Psoas muscle (tissue), 7 donors: ENCODE measurements at regions not wholly inside any gene's neighbourhood (a gene's known extent, or its start where the extent isn't known, plus 50 kb on each side); places are given as distances from the start of the nearest gene placed in this dataset.

Source experiments
- ATAC-seq, 4 donors: fragments of 200-7000 bp; cut with Tn5 transposase; one replicate each; pipeline ENCODE4 v1.9.1; 2020; ENCODE audit warnings: moderate library complexity in 3 of 4, mild to moderate bottlenecking in 2 of 4
- DNase-seq, 2 donors: peaks; one replicate each; pipeline ENCODE4 v3.0.0-alpha.2; 2020
- H3K27ac ChIP-seq: fragments of 200-600 bp; one replicate; pipeline ENCODE4 v1.8.0; 2022
- H3K27me3 ChIP-seq, 3 donors: fragments of 200-600 bp in 1 of 3; one replicate each; pipeline versions ENCODE4 v1.6.1 to v1.8.0; 2013 to 2022; ENCODE audit warnings: low read length in 2 of 3, mild to moderate bottlenecking in 2 of 3, moderate library complexity in 1 of 3; ENCODE audit not compliant: insufficient read depth in 3 of 3
- H3K36me3 ChIP-seq, 2 donors: fragments of 200-600 bp in 1 of 2; one replicate each; pipeline versions ENCODE4 v1.6.1 to v1.8.0; 2013 to 2022; ENCODE audit warnings: low read depth in 1 of 2, mild to moderate bottlenecking in 1 of 2, moderate library complexity in 1 of 2; ENCODE audit not compliant: insufficient read depth in 1 of 2
- H3K4me1 ChIP-seq: fragments of 200-600 bp; one replicate; pipeline ENCODE4 v1.8.0; 2022
- H3K4me3 ChIP-seq: fragments of 200-600 bp; one replicate; pipeline ENCODE4 v1.8.0; 2022; ENCODE audit warnings: mild to moderate bottlenecking
- H3K9me3 ChIP-seq: fragments of 200-600 bp; one replicate; pipeline ENCODE4 v1.8.0; 2022
- WGBS, 3 donors: extraction: QIAGEN DNeasy Blood & Tissue Kit; methylation state at CpG; one replicate each; pipeline versions ENCODE4 v1.1.6 to v1.1.7; 2013; 5-methylcytosine and 5-hydroxymethylcytosine counted together
- intact Hi-C, 2 donors: fragments of 100-400 bp; cut with DNase I; formaldehyde crosslinking; loops; one replicate each; pipeline versions ENCODE4 v1.11.0 to v1.14.2; 2022
- TF ChIP-seq, protein P1 (sequence below): fragments of 200-600 bp; IDR thresholded peaks from one replicate; pipeline ENCODE4 v1.8.0; 2022; ENCODE audit warnings: antibody characterized with exemption
- donor health status: healthy with polysubstance abuse.
- donor health status: DM: no; HTN: no; CAD: no; lungs with moderate emphysema.
- donor health status: Bipolar disorder and iron deficiency.
- donor health status: healthy.
- donor health status: DM: yes; HTN: yes; CAD: no.
- donor health status: DM: no; HTN: no; CAD: no.
- donor health status: DM: yes; HTN: yes; CAD: no.

DNA sequence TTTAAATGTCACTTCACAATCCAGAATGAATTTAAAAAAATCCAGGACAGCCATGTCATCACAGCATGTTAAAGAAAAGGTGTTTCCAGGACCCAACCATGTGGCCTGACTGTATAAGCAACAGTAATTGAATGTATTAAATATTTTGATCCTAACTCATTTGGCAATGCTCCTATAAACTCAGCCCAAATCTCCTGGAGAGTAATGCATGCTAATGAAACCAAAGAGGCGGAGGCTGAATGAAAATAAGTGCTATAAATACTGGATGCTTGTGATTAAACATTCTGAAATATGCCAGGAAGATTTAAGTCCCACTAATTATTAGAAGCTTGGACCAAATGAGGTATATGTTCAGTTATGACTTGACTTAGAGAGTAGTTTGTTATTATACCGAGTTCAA, 486.8 kb downstream of the FRK start:
- DNase-seq = no peak
- no peaks in the 10 kb centered on the region for H3K4me1 ChIP-seq
- H3K9me3 ChIP-seq = no peaks in the 10 kb centered on the region
- H3K4me3 ChIP-seq = no peak overlapping the region
- intact Hi-C loops = no loop called here
- no peak for ATAC-seq
- H3K27ac ChIP-seq = no peak overlapping the region
- no peaks in the 10 kb centered on the region for H3K36me3 ChIP-seq
- WGBS, 3 donors = 75 to 83% (median 82%) methylated on average over 2 of the region's 2 CpGs
- TF ChIP-seq, protein P1, sequence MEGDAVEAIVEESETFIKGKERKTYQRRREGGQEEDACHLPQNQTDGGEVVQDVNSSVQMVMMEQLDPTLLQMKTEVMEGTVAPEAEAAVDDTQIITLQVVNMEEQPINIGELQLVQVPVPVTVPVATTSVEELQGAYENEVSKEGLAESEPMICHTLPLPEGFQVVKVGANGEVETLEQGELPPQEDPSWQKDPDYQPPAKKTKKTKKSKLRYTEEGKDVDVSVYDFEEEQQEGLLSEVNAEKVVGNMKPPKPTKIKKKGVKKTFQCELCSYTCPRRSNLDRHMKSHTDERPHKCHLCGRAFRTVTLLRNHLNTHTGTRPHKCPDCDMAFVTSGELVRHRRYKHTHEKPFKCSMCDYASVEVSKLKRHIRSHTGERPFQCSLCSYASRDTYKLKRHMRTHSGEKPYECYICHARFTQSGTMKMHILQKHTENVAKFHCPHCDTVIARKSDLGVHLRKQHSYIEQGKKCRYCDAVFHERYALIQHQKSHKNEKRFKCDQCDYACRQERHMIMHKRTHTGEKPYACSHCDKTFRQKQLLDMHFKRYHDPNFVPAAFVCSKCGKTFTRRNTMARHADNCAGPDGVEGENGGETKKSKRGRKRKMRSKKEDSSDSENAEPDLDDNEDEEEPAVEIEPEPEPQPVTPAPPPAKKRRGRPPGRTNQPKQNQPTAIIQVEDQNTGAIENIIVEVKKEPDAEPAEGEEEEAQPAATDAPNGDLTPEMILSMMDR = no peak
- no peaks in the 10 kb centered on the region for H3K27me3 ChIP-seq

DNA sequence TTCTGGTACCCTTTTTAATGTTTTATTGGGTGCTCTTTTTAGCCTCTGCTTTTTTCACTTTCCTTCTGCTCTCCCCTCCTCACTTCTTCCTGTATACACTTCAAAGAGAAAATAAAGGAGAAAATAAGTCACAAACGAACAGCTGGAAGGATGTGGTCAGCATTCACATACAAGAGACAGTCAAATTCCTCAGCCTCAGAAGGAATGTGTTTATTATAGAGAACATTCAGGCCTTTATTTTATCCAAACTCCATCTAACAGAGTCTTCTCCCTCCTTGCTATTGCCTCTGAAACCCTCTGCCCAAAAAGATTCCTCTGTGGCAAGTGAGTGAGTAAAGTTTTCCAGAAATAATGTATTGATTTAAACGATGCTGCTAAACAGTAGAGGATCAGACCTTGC, 490.4 kb downstream of the FRK start:
- intact Hi-C loops = no loop called here
- 28 to 34% (median 29%) methylated on average over 2 of the region's 2 CpGs for WGBS, 3 donors

DNA sequence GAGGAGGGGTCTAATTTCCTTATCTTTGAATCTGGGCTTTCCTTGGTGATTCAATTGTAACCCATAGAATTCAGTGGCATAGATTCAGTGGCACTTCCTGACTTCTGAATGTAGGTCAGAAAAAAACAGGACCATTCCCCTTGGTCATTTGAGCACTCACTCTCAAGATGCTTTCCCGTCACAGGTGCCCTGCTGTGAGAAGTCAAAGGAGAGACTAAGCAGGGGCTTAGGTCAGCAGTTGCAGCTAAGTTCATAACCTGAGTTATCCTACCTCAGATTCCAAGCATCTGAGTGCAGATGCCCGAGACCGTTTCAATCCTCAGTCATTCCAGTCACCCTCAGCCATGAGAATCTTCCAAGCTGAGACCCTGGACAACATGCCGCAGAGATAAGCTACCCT, 506.6 kb downstream of the FRK start:
- Histone ChIP-seq H3K27me3 (no peaks in the 10 kb centered on the region), H3K9me3 (no peaks in the 10 kb centered on the region), H3K4me3 (no peak overlapping the region), H3K4me1 (no peaks in the 10 kb centered on the region), H3K27ac (no peak overlapping the region), H3K36me3 (no peaks in the 10 kb centered on the region)
- DNase-seq (no peak), ATAC-seq (no peak)
- intact Hi-C loops = no loop called here
- TF ChIP-seq, protein P1 = no peak
- 57 to 78% (median 59%) methylated on average over 4 of the region's 4 CpGs for WGBS, 3 donors

More for the DNA sequence above, 490.4 kb downstream of the FRK start:
- TF ChIP-seq, protein P1 = no peak
- no peaks in the 10 kb centered on the region for H3K4me1 ChIP-seq
- no peak overlapping the region for H3K27ac ChIP-seq
- DNase-seq (no peak), ATAC-seq (no peak)
- H3K27me3 ChIP-seq = no peaks in the 10 kb centered on the region
- no peak overlapping the region for H3K4me3 ChIP-seq
- peaks cover 3% of the 10 kb centered on the region for H3K9me3 ChIP-seq
- no peaks in the 10 kb centered on the region for H3K36me3 ChIP-seq

DNA sequence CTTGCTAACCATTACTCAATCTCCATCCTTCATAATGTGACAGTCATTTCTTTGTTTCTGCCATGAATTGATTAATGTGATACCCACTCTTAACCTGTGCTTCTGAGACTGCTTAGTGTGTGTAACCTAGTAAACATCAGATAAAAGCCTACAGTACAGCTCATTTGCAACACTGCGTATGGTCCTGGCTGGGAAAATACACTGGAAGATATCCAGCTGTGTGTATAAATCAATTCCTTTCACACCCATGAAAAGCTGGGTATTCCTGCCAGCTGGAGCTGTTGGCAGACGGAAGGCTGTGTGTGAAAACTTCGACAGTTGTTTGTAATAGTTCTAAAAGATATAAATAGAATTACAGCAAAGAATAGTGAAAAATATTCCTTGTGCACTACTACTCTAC, 509.2 kb downstream of the FRK start:
- Histone ChIP-seq H3K27ac (no peak overlapping the region), H3K27me3 (no peaks in the 10 kb centered on the region), H3K4me1 (no peaks in the 10 kb centered on the region), H3K9me3 (no peaks in the 10 kb centered on the region), H3K36me3 (no peaks in the 10 kb centered on the region), H3K4me3 (no peak overlapping the region)
- DNase-seq = no peak
- no peak for ATAC-seq
- intact Hi-C loops = no loop called here
- 10 to 21% (median 14%) methylated on average over 3 of the region's 3 CpGs for whole genome bisulfite sequencing, 3 donors
- TF ChIP-seq, protein P1 = no peak

DNA sequence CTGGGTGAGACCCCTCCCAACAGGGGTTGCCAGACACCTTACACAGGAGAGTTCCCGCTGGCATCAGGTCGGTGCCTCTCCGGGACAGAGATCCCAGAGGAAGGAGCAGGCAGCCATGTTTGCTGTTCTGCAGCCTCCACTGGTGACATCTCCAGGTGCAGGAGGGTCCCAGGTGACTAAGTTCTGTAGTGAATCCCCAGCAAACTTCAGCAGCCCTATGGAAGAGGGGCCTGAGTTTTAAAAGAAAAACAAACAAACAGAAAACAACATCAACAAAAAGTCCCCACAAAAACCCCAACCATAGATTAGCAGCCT, 515.1 kb downstream of the FRK start:
- DNase-seq (no peak), ATAC-seq (no peak)
- intact Hi-C loops = no loop called here
- Histone ChIP-seq H3K27me3 (no peaks in the 10 kb centered on the region), H3K36me3 (no peaks in the 10 kb centered on the region), H3K27ac (no peak overlapping the region), H3K9me3 (no peaks in the 10 kb centered on the region), H3K4me1 (no peaks in the 10 kb centered on the region), H3K4me3 (no peak overlapping the region)
- TF ChIP-seq, protein P1 = no peak
- 72 to 91% (median 80%) methylated on average over 3 of the region's 3 CpGs for WGBS, 3 donors
